ENCODE measurements at regions not wholly inside any gene's neighbourhood (a gene's known extent, or its start where the extent isn't known, plus 50 kb on each side); places are given as distances from the start of the nearest gene placed in this dataset.

DNA sequence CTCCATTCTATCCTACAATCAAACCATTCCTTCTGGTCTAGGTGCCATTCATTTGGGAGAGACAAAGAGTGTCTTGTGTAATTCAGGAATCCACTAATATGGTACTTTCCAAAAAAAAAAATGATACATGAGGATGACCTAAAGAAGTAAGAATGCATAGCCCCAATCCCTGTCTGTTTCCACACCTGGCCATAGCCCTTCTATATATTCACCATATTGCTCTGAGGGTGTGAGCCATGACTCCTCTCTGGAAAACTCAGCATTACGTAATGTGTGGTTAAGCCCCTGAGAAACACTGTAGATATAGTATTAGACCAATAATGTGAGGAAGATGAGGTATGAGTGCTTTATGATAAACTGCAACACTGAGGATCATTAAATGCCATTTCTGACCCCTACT is 592.7 kb downstream of the INHBA start:
- ATAC-seq (no peak), DNase-seq (ENCODE audit: low spot score) (no peak)
- no peak for TF ChIP-seq JUNB (IDR thresholded peaks at IDR 0.05; ENCODE audit: unreplicated experiment)
- TF ChIP-seq, protein P1, sequence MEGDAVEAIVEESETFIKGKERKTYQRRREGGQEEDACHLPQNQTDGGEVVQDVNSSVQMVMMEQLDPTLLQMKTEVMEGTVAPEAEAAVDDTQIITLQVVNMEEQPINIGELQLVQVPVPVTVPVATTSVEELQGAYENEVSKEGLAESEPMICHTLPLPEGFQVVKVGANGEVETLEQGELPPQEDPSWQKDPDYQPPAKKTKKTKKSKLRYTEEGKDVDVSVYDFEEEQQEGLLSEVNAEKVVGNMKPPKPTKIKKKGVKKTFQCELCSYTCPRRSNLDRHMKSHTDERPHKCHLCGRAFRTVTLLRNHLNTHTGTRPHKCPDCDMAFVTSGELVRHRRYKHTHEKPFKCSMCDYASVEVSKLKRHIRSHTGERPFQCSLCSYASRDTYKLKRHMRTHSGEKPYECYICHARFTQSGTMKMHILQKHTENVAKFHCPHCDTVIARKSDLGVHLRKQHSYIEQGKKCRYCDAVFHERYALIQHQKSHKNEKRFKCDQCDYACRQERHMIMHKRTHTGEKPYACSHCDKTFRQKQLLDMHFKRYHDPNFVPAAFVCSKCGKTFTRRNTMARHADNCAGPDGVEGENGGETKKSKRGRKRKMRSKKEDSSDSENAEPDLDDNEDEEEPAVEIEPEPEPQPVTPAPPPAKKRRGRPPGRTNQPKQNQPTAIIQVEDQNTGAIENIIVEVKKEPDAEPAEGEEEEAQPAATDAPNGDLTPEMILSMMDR (conservative IDR thresholded peaks at IDR 0.05; ENCODE audit: low read depth in 2 of 2), result no peak
- TF ChIP-seq EZH2phosphoT487 (IDR thresholded peaks at IDR 0.05; ENCODE audit: unreplicated experiment), result no peak
- TF ChIP-seq POLR2AphosphoS5 (IDR thresholded peaks at IDR 0.05; ENCODE audit: low read depth), result no peak
- TF ChIP-seq, protein P2, sequence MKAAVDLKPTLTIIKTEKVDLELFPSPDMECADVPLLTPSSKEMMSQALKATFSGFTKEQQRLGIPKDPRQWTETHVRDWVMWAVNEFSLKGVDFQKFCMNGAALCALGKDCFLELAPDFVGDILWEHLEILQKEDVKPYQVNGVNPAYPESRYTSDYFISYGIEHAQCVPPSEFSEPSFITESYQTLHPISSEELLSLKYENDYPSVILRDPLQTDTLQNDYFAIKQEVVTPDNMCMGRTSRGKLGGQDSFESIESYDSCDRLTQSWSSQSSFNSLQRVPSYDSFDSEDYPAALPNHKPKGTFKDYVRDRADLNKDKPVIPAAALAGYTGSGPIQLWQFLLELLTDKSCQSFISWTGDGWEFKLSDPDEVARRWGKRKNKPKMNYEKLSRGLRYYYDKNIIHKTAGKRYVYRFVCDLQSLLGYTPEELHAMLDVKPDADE (IDR thresholded peaks at IDR 0.05), result no peak
- TF ChIP-seq ZNF114 (CRISPR knock-in tag; IDR thresholded peaks at IDR 0.05), result no peak
- no peak for TF ChIP-seq EZH2 (IDR thresholded peaks at IDR 0.05; ENCODE audit: low read depth, unreplicated experiment)
- no peak for TF ChIP-seq ZNF331 (CRISPR knock-in tag; IDR thresholded peaks at IDR 0.05; ENCODE audit: low read depth)
- TF ChIP-seq CREB1 (CRISPR knock-in tag; IDR thresholded peaks at IDR 0.05; ENCODE audit: low read depth), result no peak
- TF ChIP-seq STAT1 (IDR thresholded peaks at IDR 0.05; ENCODE audit: unreplicated experiment), result no peak
- TF ChIP-seq, protein P3, sequence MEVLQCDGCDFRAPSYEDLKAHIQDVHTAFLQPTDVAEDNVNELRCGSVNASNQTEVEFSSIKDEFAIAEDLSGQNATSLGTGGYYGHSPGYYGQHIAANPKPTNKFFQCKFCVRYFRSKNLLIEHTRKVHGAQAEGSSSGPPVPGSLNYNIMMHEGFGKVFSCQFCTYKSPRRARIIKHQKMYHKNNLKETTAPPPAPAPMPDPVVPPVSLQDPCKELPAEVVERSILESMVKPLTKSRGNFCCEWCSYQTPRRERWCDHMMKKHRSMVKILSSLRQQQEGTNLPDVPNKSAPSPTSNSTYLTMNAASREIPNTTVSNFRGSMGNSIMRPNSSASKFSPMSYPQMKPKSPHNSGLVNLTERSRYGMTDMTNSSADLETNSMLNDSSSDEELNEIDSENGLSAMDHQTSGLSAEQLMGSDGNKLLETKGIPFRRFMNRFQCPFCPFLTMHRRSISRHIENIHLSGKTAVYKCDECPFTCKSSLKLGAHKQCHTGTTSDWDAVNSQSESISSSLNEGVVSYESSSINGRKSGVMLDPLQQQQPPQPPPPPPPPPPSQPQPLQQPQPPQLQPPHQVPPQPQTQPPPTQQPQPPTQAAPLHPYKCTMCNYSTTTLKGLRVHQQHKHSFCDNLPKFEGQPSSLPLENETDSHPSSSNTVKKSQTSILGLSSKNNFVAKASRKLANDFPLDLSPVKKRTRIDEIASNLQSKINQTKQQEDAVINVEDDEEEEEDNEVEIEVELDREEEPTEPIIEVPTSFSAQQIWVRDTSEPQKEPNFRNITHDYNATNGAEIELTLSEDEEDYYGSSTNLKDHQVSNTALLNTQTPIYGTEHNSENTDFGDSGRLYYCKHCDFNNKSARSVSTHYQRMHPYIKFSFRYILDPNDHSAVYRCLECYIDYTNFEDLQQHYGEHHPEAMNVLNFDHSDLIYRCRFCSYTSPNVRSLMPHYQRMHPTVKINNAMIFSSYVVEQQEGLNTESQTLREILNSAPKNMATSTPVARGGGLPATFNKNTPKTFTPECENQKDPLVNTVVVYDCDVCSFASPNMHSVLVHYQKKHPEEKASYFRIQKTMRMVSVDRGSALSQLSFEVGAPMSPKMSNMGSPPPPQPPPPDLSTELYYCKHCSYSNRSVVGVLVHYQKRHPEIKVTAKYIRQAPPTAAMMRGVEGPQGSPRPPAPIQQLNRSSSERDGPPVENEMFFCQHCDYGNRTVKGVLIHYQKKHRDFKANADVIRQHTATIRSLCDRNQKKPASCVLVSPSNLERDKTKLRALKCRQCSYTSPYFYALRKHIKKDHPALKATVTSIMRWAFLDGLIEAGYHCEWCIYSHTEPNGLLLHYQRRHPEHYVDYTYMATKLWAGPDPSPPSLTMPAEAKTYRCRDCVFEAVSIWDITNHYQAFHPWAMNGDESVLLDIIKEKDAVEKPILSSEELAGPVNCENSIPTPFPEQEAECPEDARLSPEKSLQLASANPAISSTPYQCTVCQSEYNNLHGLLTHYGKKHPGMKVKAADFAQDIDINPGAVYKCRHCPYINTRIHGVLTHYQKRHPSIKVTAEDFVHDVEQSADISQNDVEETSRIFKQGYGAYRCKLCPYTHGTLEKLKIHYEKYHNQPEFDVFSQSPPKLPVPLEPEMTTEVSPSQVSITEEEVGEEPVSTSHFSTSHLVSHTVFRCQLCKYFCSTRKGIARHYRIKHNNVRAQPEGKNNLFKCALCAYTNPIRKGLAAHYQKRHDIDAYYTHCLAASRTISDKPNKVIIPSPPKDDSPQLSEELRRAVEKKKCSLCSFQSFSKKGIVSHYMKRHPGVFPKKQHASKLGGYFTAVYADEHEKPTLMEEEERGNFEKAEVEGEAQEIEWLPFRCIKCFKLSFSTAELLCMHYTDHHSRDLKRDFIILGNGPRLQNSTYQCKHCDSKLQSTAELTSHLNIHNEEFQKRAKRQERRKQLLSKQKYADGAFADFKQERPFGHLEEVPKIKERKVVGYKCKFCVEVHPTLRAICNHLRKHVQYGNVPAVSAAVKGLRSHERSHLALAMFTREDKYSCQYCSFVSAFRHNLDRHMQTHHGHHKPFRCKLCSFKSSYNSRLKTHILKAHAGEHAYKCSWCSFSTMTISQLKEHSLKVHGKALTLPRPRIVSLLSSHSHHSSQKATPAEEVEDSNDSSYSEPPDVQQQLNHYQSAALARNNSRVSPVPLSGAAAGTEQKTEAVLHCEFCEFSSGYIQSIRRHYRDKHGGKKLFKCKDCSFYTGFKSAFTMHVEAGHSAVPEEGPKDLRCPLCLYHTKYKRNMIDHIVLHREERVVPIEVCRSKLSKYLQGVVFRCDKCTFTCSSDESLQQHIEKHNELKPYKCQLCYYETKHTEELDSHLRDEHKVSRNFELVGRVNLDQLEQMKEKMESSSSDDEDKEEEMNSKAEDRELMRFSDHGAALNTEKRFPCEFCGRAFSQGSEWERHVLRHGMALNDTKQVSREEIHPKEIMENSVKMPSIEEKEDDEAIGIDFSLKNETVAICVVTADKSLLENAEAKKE (CRISPR knock-in tag; IDR thresholded peaks at IDR 0.05), result no peak
- Histone ChIP-seq H3F3A (replicated peaks; ENCODE audit: low read depth) (no peaks in the 10 kb centered on the region), H3K4me2 (no peak overlapping the region), H3K27ac (ENCODE audit: low read depth) (no peak overlapping the region), H3K4me1 (ENCODE audit: insufficient read depth) (no peaks in the 10 kb centered on the region), H3K4me3 (no peak overlapping the region), H3K9me2 (ENCODE audit: insufficient read depth) (no peaks in the 10 kb centered on the region; the same call in none of the 2 replicates), H2AFZ (no peak overlapping the region), H3K79me2 (replicated peaks; ENCODE audit: insufficient read depth) (no peaks in the 10 kb centered on the region), H4K20me1 (replicated peaks; ENCODE audit: insufficient read depth) (no peaks in the 10 kb centered on the region), H3K27me3 (ENCODE audit: insufficient read depth) (no peaks in the 10 kb centered on the region), H3K36me3 (ENCODE audit: insufficient read depth) (no peaks in the 10 kb centered on the region)
- Mint-ChIP-seq H3K36me3 (ENCODE audit: low read depth) (no peaks in the 10 kb centered on the region), H3K4me3 (no peak overlapping the region), H3K27me3 (ENCODE audit: insufficient read depth, low read depth, poor library complexity) (no peaks in the 10 kb centered on the region), H3K9me3 (no peaks in the 10 kb centered on the region; the same call in 2 of the 3 replicates), H3K27ac (no peak overlapping the region), H3K4me1 (no peaks in the 10 kb centered on the region; the same call in 2 of the 3 replicates)

All from GM23338 (cell line).